Hepatocyte (in vitro differentiated cells): ENCODE measurements at regions not wholly inside any gene's neighbourhood (a gene's known extent, or its start where the extent isn't known, plus 50 kb on each side); places are given as distances from the start of the nearest gene placed in this dataset.

ENCODE experiments used
- CTCF ChIP-seq: fragments of 200-600 bp; sonication (generic); IDR thresholded peaks from 2 replicates; pipeline ENCODE4 v1.5.1; 2016; ENCODE audit warnings: antibody characterized with exemption, mild to moderate bottlenecking; ENCODE audit not compliant: poor library complexity
- EZH2 ChIP-seq: fragments of 200-600 bp; sonication (generic); IDR thresholded peaks from 2 replicates; pipeline ENCODE4 v1.6.1; 2016; ENCODE audit warnings: antibody characterized with exemption, mild to moderate bottlenecking, borderline replicate concordance

DNA sequence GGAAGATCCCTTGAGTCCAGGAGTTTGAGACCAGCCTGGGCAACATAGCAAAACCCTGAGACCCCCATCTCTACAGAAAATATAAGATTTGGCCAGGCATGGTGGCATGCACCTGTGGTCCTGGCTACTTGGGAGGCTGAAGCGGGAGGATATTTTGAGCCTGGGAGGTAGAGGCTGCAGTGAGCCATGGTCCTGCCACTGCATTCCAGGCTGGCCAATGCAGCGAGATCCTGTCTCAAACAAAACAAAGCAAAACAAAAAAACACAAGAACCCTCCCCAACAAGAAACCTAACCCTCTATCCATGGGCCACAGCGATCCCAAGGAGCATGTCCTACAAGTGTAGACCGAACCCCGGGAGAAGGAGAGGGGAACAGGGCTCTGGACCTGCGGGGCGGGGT, 133.3 kb downstream of the MGAT5B start:
- TF ChIP-seq CTCF: no peak
- no peak for TF ChIP-seq EZH2
